ENCODE measurements at regions not wholly inside any gene's neighbourhood (a gene's known extent, or its start where the extent isn't known, plus 50 kb on each side); places are given as distances from the start of the nearest gene placed in this dataset.

GRCh38 chr1:221011145-221011544 is 131.9 kb downstream of the HLX start:
- intact Hi-C loops (cut with micrococcal nuclease), result no loop called here

GRCh38 chr1:221012120-221012519 is 132.9 kb downstream of the HLX start:
- TF ChIP-seq, protein P1, sequence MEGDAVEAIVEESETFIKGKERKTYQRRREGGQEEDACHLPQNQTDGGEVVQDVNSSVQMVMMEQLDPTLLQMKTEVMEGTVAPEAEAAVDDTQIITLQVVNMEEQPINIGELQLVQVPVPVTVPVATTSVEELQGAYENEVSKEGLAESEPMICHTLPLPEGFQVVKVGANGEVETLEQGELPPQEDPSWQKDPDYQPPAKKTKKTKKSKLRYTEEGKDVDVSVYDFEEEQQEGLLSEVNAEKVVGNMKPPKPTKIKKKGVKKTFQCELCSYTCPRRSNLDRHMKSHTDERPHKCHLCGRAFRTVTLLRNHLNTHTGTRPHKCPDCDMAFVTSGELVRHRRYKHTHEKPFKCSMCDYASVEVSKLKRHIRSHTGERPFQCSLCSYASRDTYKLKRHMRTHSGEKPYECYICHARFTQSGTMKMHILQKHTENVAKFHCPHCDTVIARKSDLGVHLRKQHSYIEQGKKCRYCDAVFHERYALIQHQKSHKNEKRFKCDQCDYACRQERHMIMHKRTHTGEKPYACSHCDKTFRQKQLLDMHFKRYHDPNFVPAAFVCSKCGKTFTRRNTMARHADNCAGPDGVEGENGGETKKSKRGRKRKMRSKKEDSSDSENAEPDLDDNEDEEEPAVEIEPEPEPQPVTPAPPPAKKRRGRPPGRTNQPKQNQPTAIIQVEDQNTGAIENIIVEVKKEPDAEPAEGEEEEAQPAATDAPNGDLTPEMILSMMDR (IDR thresholded peaks at IDR 0.05; ENCODE audit: borderline replicate concordance), result no peak
- Histone ChIP-seq H3K27me3 (ENCODE audit: low read depth) (peaks cover 4% of the 10 kb centered on the region), H3K9me3 (replicated peaks) (no peaks in the 10 kb centered on the region), H3K27ac (replicated peaks) (no peak overlapping the region), H3K4me1 (peaks cover 15% of the 10 kb centered on the region), H3K4me3 (no peak overlapping the region), H3K36me3 (no peaks in the 10 kb centered on the region)
- DNase-seq, result no peak
- intact Hi-C loops (cut with micrococcal nuclease), result no loop called here

More at GRCh38 chr1:221011145-221011544, 131.9 kb downstream of the HLX start:
- peaks cover 1% of the 10 kb centered on the region for H3K27me3 ChIP-seq (ENCODE audit: low read depth)
- H3K27ac ChIP-seq (replicated peaks), result no peak overlapping the region
- TF ChIP-seq, protein P1 (IDR thresholded peaks at IDR 0.05; ENCODE audit: borderline replicate concordance), result no peak
- H3K4me3 ChIP-seq, result no peak overlapping the region
- peaks cover 15% of the 10 kb centered on the region for H3K4me1 ChIP-seq
- H3K9me3 ChIP-seq (replicated peaks), result peaks cover 3% of the 10 kb centered on the region
- H3K36me3 ChIP-seq, result no peaks in the 10 kb centered on the region
- no peak for DNase-seq

- H3K9me3 ChIP-seq (replicated peaks), result no peaks in the 10 kb centered on the region
- H3K27ac ChIP-seq (replicated peaks), result no peak overlapping the region
- TF ChIP-seq, protein P1 (IDR thresholded peaks at IDR 0.05; ENCODE audit: borderline replicate concordance), result no peak
- H3K36me3 ChIP-seq, result no peaks in the 10 kb centered on the region
- peaks cover 4% of the 10 kb centered on the region for H3K27me3 ChIP-seq (ENCODE audit: low read depth)
- intact Hi-C loops (cut with micrococcal nuclease), result no loop called here
- no peak overlapping the region for H3K4me3 ChIP-seq
- peaks cover 15% of the 10 kb centered on the region for H3K4me1 ChIP-seq
- DNase-seq, result no peak
Observed at GRCh38 chr1:221013691-221014660, 134.7 kb downstream of the HLX start.

DNA sequence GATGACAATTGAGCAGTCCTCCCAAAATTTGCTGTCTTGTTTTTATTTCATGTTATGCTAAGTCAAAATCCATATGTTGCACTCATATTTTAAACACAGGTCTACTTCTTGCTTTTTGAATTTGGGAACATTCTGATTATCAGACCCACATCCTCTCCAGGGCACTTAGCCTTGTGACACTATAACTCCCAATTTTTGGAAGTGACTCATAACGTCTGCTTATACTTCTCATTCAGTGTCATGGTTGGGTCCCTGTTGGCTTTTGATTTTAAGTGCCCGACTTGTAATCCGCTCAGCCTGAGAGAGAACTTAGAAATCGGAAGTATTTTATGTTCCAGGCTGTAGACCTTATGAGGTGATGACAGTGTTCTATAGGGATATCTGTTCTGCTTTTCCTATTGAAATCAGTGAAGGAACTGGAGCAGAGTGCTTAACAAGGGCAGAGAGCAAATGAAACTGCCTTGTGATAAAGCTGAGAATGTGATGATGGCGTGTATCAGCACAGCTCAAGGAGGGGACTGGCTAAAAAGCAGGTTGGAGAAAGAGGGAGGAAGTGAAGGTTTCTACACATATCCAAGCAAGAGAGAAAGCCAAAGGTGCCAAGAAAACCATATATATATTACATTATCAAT is 136.0 kb downstream of the HLX start:
- intact Hi-C loops (cut with micrococcal nuclease), result no loop called here
- H3K27ac ChIP-seq (replicated peaks), result no peak overlapping the region
- DNase-seq, result no peak

DNA sequence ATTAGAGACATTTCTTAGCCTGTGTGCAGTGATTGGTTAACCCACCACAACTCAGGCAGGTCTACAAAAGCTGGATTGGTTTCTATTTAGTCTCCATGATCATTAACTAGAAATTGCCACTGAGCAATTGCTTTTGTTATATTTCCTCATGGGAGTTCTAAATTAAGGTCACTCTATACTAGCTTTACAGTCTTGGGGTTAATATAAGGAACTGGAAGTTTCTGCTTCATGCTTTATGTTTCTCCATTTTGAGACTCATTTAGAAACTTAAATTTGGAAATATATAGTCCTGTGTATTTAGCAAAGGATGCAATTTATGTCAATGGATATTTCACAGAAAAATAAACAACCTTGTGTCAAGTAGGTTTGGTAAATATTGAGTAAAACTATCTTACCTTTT is 137.5 kb downstream of the HLX start:
- Histone ChIP-seq H3K27ac (replicated peaks) (no peak overlapping the region), H3K4me1 (peaks cover 2% of the 10 kb centered on the region), H3K9me3 (replicated peaks) (no peaks in the 10 kb centered on the region), H3K4me3 (no peak overlapping the region), H3K27me3 (ENCODE audit: low read depth) (peaks cover 4% of the 10 kb centered on the region), H3K36me3 (no peaks in the 10 kb centered on the region)
- intact Hi-C loops (cut with micrococcal nuclease), result no loop called here
- no peak for DNase-seq
- TF ChIP-seq, protein P1 (IDR thresholded peaks at IDR 0.05; ENCODE audit: borderline replicate concordance), result no peak

More for the DNA sequence above, 136.0 kb downstream of the HLX start:
- Histone ChIP-seq H3K36me3 (no peaks in the 10 kb centered on the region), H3K9me3 (replicated peaks) (no peaks in the 10 kb centered on the region), H3K27me3 (ENCODE audit: low read depth) (peaks cover 4% of the 10 kb centered on the region), H3K4me3 (no peak overlapping the region), H3K4me1 (peaks cover 15% of the 10 kb centered on the region)
- TF ChIP-seq, protein P1 (IDR thresholded peaks at IDR 0.05; ENCODE audit: borderline replicate concordance), result no peak
